Caco-2 (cell line): ENCODE measurements at regions not wholly inside any gene's neighbourhood (a gene's known extent, or its start where the extent isn't known, plus 50 kb on each side); places are given as distances from the start of the nearest gene placed in this dataset.

Source experiments
- BruUV-seq: library from RNA; stranded (reverse); fragments of 400-500 nt; replicated peaks from 2 replicates; lab custom pipeline; 2021; lab: Mats Ljungman, UMichigan
- CTCF ChIA-PET: fragments of 300-600 bp; sonication (Branson Sonifier 250); formaldehyde crosslinking; loops from one replicate; lab custom pipeline; 2022; ENCODE audit warnings: antibody characterized with exemption; lab: Charles Lee
- POLR2A ChIA-PET: fragments of 300-600 bp; sonication (Branson Sonifier 250); formaldehyde crosslinking; loops from one replicate; lab custom pipeline; 2022; ENCODE audit warnings: antibody characterized with exemption; lab: Charles Lee
- DNase-seq, 2 experiments: peaks; one replicate each; pipeline versions ENCODE4 v3.0.0 to v3.0.0-alpha.2; 2020 to 2022
- H3K27me3 ChIP-seq: replicated peaks from 2 replicates; pipeline ENCODE4 v1.6.0; 2011; ENCODE audit warnings: low read length; ENCODE audit not compliant: control insufficient read depth, insufficient read depth
- H3K36me3 ChIP-seq: 2 replicates; pipeline ENCODE4 v1.5.1; 2011; ENCODE audit warnings: low read length; ENCODE audit not compliant: control insufficient read depth, insufficient read depth
- H3K4me1 ChIP-seq: fragments of 250-450 bp; sonication (Bioruptor Pico); 2 replicates; pipeline ENCODE4 v1.5.1; 2020; ENCODE audit warnings: mild to moderate bottlenecking
- H3K4me3 ChIP-seq: 2 replicates; pipeline ENCODE4 v1.5.1; 2011; ENCODE audit warnings: low read depth, mild to moderate bottlenecking, control low read depth, low read length
- H3K9me3 ChIP-seq: fragments of 250-450 bp; sonication (Bioruptor Pico); 2 replicates; pipeline ENCODE4 v1.5.1; 2020; ENCODE audit warnings: mild to moderate bottlenecking, moderate library complexity
- H3K27ac Mint-ChIP-seq: one replicate; pipeline ENCODE4 v1.8.0; 2022; ENCODE audit warnings: mixed read lengths; ENCODE audit not compliant: unreplicated experiment
- H3K27me3 Mint-ChIP-seq: one replicate; pipeline ENCODE4 v1.8.0; 2022; ENCODE audit warnings: mixed read lengths; ENCODE audit not compliant: insufficient read depth, unreplicated experiment
- H3K36me3 Mint-ChIP-seq: one replicate; pipeline ENCODE4 v1.8.0; 2022; ENCODE audit warnings: mild to moderate bottlenecking, mixed read lengths; ENCODE audit not compliant: insufficient read depth, unreplicated experiment
- H3K4me1 Mint-ChIP-seq: one replicate; pipeline ENCODE4 v1.8.0; 2022; ENCODE audit warnings: low read depth, mixed read lengths; ENCODE audit not compliant: unreplicated experiment
- H3K4me3 Mint-ChIP-seq: one replicate; pipeline ENCODE4 v1.8.0; 2022; ENCODE audit warnings: mild to moderate bottlenecking, moderate library complexity, mixed read lengths; ENCODE audit not compliant: unreplicated experiment
- H3K9me3 Mint-ChIP-seq: one replicate; pipeline ENCODE4 v1.8.0; 2022; ENCODE audit warnings: mixed read lengths; ENCODE audit not compliant: unreplicated experiment
- intact Hi-C: fragments of 100-400 bp; cut with micrococcal nuclease; formaldehyde crosslinking; loops from one replicate; pipeline ENCODE4 v1.10.0; 2022; ENCODE audit not compliant: unreplicated experiment
- TF ChIP-seq, protein P1 (sequence below), 2 experiments: fragments of 200-600 bp in 1 of 2; IDR thresholded peaks; 1 replicate in 1 of 2; 2 replicates in 1 of 2; pipeline versions ENCODE4 v1.5.1 to v1.8.0; 2011 to 2022; ENCODE audit warnings: antibody characterized with exemption in 1 of 2, control low read depth in 1 of 2, inconsistent platforms in 1 of 2, low read depth in 1 of 2, low read length in 1 of 2, mild to moderate bottlenecking in 1 of 2, moderate library complexity in 1 of 2; ENCODE audit not compliant: insufficient read depth in 1 of 2, severe bottlenecking in 1 of 2, unreplicated experiment in 1 of 2

DNA sequence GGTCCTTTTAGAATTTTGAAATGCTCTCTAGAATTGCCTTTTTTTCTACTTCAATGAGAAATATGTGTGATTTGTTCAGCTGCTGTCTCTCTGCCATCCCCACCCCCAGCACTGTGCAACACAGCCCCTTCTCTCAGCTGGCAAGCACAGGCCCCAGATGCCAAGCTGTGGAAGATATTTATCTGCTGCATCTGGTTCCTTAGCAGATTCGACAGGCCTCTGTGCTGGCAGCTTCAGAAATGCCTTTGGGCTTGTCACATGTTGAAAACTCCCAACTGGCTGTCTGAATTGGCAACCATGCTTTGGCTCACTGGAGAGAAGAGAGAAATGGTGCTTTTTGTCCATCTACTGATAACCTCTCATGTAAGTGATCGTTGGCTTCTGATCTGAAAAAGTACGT, 206.7 kb upstream of the C1orf87 start:
- H3K4me3 ChIP-seq, result no peak overlapping the region
- ChIA-PET POLR2A (no interaction called here), CTCF (interaction anchor here (1.6 kb wide), 1 partner anchor 484 kb away, joined by 23 read pairs; no protein-coding TSS in a partner anchor)
- Mint-ChIP-seq H3K27ac (no peak overlapping the region), H3K4me1 (no peaks in the 10 kb centered on the region), H3K36me3 (no peaks in the 10 kb centered on the region), H3K9me3 (no peaks in the 10 kb centered on the region), H3K4me3 (no peak overlapping the region), H3K27me3 (no peaks in the 10 kb centered on the region)
- TF ChIP-seq, protein P1, sequence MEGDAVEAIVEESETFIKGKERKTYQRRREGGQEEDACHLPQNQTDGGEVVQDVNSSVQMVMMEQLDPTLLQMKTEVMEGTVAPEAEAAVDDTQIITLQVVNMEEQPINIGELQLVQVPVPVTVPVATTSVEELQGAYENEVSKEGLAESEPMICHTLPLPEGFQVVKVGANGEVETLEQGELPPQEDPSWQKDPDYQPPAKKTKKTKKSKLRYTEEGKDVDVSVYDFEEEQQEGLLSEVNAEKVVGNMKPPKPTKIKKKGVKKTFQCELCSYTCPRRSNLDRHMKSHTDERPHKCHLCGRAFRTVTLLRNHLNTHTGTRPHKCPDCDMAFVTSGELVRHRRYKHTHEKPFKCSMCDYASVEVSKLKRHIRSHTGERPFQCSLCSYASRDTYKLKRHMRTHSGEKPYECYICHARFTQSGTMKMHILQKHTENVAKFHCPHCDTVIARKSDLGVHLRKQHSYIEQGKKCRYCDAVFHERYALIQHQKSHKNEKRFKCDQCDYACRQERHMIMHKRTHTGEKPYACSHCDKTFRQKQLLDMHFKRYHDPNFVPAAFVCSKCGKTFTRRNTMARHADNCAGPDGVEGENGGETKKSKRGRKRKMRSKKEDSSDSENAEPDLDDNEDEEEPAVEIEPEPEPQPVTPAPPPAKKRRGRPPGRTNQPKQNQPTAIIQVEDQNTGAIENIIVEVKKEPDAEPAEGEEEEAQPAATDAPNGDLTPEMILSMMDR (IDR thresholded peaks at IDR 0.05; ENCODE audit: insufficient read depth in 1 of 2, low read depth in 1 of 2, low read length in 1 of 2, severe bottlenecking in 1 of 2, unreplicated experiment in 1 of 2), result no peak
- BruUV-seq, result no TSS peak
- no peak for DNase-seq
- no peaks in the 10 kb centered on the region for H3K4me1 ChIP-seq
- H3K36me3 ChIP-seq, result no peaks in the 10 kb centered on the region
- intact Hi-C loops, result loop anchor here (10.0 kb wide), 1 partner anchor 235 kb away; no protein-coding TSS in a partner anchor
- H3K27me3 ChIP-seq, result no peaks in the 10 kb centered on the region
- no peaks in the 10 kb centered on the region for H3K9me3 ChIP-seq

DNA sequence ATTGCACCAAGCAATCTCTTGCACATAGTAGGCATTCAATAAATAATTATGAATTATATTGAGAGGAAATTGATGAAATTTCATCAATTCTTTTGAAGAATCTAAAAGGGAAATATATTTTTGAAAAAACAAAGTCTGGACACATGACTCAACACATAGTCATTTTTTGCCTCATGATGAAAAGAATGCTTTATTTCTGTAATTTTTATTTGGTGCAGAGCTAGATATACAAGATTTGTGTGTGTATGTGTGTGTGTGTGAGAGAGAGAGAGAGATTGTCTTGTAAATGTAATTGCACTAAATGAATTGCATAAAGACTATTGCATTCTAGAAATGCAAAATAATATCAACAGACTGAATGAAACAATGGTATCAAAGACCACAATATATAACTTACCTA, 206.2 kb upstream of the C1orf87 start:
- no peak overlapping the region for H3K4me3 Mint-ChIP-seq
- DNase-seq, result no peak
- H3K36me3 Mint-ChIP-seq, result no peaks in the 10 kb centered on the region
- H3K4me1 ChIP-seq, result no peaks in the 10 kb centered on the region
- no peaks in the 10 kb centered on the region for H3K36me3 ChIP-seq
- H3K9me3 ChIP-seq, result no peaks in the 10 kb centered on the region
- CTCF ChIA-PET, result no interaction called here
- no peak overlapping the region for H3K27ac Mint-ChIP-seq
- H3K4me1 Mint-ChIP-seq, result no peaks in the 10 kb centered on the region
- BruUV-seq, result no TSS peak
- intact Hi-C loops, result loop anchor here (10.0 kb wide), 1 partner anchor 235 kb away; no protein-coding TSS in a partner anchor
- H3K9me3 Mint-ChIP-seq, result no peaks in the 10 kb centered on the region
- POLR2A ChIA-PET, result no interaction called here
- TF ChIP-seq, protein P1 (IDR thresholded peaks at IDR 0.05; ENCODE audit: insufficient read depth in 1 of 2, low read depth in 1 of 2, low read length in 1 of 2, severe bottlenecking in 1 of 2, unreplicated experiment in 1 of 2), result no peak
- H3K27me3 ChIP-seq, result no peaks in the 10 kb centered on the region
- H3K4me3 ChIP-seq, result no peak overlapping the region
- H3K27me3 Mint-ChIP-seq, result no peaks in the 10 kb centered on the region

DNA sequence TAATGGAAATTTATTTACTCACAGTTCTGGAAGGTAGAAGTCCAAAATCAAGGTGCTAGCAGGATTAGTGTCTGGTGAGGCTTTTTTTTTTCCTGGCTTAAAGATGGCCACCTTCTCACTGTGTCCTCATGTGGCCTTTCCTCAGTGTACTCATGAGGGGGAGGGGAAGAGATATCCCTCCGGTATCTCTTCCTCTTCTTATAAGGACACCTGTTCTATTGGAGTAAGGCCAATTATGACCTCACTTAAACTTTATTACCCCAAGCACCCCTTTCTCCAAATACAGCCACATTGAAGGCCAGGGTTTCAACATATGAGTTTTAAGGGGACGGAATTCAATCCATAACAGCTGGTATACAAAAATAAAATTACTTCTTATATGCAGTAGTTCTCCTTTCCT, 203.7 kb upstream of the C1orf87 start:
- intact Hi-C loops, result no loop called here
- CTCF ChIA-PET, result no interaction called here
- Mint-ChIP-seq H3K4me1 (no peaks in the 10 kb centered on the region), H3K9me3 (no peaks in the 10 kb centered on the region), H3K27ac (no peak overlapping the region), H3K27me3 (no peaks in the 10 kb centered on the region), H3K36me3 (no peaks in the 10 kb centered on the region), H3K4me3 (no peak overlapping the region)
- TF ChIP-seq, protein P1 (IDR thresholded peaks at IDR 0.05; ENCODE audit: insufficient read depth in 1 of 2, low read depth in 1 of 2, low read length in 1 of 2, severe bottlenecking in 1 of 2, unreplicated experiment in 1 of 2), result no peak
- Histone ChIP-seq H3K9me3 (no peaks in the 10 kb centered on the region), H3K4me1 (no peaks in the 10 kb centered on the region), H3K36me3 (no peaks in the 10 kb centered on the region), H3K27me3 (no peaks in the 10 kb centered on the region), H3K4me3 (no peak overlapping the region)
- POLR2A ChIA-PET, result no interaction called here
- no peak for DNase-seq
- no TSS peak for BruUV-seq
